ENCODE measurements at regions not wholly inside any gene's neighbourhood (a gene's known extent, or its start where the extent isn't known, plus 50 kb on each side); places are given as distances from the start of the nearest gene placed in this dataset.

DNA sequence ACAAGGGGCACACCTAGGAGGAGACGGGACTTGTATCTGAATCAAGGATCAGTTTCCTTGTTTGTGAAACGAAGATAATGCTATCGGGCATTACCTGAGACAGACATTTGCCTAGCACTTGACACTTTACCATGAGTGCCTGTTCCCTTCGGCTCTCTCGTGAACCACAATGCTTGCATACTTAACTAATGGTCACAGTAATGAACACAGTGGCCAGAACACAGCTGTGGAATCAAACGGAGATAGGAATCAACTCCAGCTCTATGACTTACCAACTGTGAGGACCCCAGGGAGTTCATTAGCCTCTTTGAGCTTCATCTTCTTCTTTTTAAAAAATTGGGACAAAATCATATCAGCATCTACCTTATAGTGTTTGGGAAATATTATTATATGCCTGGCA lies 207.8 kb downstream of the DRD1 start:
- DNase-seq = no peak

DNA sequence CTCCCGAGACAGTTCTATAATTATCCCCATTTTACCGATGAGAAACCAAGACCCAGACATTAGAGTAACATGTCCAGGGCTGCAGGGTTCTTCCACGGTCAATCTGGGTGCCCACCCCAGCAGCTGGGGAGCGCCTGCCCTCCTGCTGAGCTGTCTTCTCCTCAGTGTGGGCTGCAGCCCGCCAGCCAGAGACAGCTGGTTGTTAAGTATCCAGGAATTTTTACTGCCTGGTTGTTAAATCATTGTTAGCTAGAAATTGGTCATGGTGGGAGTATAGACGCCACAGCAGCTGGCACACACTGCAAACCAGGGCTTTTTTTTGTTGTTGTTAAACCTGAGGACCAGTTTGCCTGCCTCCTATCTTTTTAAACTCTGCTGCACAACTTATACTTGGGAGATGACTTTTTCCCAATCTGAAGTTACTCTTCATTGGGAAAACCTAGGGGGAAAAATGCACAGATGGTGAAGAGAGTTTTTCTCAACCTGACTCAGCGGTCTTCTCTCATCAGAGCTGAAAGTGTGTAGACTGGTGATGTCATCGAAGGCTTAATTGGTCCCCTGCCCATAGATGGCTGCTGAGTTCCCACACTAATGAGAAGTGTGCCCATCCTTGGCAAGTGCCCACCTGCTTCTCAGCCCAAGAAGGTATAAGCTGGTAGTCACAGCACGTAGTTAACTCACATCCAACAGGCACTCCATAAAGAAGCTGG lies 208.6 kb downstream of the DRD1 start:
- DNase-seq = no peak

DNA sequence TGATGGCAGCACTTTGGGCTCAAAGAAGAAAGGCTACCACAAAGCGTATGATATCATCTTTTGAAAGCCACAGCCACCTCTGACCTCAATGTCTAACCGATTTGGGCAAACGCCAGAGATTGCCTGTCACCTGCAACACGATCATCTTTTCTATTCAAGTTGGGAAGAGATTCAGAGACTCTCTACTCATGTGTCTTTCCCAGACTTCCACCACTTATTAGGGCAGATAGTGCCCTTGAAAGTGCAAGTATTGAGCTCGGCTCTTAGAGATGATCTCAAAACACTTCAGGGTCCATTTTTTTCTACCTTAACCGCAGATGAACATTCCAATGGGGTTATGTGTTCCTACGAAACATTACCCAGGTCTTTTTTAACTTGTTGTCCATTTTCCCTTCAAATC lies 213.7 kb downstream of the DRD1 start:
- no peak for DNase-seq

DNA sequence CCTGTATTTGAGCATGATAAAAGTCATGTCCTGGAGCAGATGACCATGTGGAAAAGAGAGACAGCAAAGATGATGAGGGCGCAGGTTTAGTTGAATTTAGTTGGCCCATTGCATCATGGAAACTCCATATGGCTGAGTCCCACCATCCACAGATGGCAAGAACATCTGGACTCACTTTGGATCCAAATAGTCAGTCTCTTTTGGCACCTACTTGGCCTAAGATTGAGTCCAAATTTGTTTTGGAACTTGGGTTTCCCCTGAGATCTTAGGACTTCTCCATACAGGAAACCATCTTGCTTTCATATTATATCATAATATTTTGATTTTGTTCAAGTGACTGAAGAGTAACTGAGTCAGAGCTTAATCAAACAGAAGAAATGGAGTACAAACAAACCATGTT lies 217.5 kb downstream of the DRD1 start:
- no peak for DNase-seq

DNA sequence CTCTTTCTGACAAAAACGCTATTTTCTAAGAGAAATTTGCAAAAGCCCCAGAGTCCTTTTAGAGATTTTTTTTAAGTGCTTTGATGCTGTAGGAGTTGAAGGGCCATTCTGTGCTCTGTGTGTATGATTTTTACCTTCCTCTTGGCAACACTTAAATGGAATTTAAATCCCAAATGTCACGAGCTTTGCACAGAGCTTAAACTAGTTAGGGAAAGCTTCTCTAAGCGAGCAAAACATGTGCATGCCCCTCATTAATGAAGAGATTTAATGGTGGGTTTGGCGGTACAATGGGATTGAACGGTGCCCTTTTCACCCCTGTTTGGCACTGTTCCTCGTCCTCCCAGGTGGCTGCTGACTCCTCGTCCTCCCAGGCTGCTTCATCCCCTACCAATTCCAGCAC lies 220.7 kb downstream of the DRD1 start:
- no peak for DNase-seq

DNA sequence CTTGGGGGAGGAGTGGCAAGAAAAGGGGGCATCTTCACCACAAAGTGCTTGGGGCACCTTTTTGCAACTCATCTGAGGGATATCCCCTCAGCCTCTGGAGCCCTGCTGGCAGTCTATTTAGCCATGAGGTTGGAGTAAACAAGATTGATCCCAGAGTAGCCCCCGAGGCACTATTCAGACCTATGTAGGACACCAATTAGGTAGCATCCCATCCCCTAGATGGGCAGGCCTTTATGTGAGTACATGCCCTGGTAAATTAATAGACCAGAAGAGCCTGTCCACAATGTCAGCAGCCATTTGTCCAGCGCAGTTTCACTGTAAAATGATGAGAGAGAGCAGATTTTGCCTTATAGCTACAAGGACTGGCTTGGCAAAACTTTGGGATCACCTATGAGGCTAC lies 221.4 kb downstream of the DRD1 start:
- DNase-seq = no peak

DNA sequence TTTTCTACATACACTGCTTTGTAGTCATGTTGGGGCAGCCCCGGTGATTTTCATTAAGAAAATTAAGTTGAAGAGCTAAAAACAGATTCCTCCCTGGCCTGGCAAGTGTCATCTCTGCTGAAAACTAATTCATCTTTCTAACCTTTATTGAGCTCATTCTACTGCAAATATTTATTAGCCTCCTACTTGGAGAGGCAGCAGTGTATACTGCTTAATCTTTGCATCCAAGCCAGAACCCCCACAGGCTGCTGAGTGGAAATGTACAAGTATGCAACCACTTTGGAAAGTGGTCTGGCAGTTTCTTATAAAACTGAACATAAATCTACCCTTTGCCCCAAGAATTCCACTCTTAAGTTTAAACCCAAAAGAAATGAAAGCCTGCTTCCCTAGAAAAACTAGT lies 223.4 kb downstream of the DRD1 start:
- no peak for DNase-seq

DNA sequence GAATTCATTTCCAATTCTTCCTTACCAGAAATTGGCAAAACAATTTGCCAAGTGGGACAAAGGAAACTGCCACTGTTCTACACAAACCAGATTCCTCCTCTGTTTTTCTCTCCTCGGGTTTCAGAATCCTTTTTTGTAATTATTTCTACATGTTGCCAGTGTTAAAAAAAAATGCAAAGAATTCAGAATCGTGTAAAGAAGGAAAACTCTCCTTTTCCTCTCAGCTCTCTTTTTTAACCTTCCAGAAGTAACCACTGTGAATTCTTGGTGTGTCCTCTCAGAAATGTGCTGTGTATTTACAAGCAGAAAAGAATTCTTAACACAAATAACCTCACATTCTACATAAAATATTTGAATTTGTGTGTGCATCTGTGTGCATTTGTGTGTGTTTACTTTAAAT lies 224.6 kb downstream of the DRD1 start:
- DNase-seq = no peak

DNA sequence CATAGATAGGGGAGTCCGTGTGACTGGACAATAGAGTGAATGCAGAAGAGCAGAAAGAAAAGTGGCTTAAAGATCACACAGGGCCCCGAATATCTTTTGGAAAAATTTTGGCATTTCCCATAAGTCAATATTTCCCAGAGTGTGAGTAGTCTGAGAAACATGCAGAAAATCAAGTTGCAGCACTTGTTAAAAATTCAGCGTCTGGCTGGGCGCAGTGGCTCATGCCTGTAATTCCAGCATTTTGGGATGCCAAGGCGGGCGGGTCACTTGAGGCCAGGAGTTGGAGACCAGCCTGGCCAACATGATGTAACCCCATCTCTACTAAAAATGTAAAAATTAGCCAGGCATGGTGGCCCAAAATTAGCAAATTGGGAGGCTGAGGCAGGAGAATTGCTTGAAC lies 227.0 kb downstream of the DRD1 start:
- DNase-seq = no peak

DNA sequence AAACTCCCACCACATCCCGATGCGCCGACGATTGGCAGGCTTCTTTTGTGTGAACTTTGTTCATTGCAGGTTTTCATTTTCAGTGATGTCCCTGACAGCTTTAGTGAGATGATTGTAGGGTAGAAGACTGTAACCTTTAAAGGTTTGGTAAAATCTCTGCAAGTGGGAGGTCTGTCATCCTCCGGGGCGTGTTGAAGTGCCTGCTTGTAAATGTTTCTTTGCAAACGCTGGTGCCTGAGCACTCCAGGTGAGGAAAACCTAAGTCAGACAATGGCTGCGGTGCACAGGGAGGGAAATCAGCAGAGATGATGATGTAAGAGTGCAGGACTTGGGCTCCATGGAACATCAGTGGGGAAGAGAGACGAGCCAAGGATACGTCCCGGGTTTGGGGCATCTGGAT lies 228.1 kb downstream of the DRD1 start:
- no peak for DNase-seq

DNA sequence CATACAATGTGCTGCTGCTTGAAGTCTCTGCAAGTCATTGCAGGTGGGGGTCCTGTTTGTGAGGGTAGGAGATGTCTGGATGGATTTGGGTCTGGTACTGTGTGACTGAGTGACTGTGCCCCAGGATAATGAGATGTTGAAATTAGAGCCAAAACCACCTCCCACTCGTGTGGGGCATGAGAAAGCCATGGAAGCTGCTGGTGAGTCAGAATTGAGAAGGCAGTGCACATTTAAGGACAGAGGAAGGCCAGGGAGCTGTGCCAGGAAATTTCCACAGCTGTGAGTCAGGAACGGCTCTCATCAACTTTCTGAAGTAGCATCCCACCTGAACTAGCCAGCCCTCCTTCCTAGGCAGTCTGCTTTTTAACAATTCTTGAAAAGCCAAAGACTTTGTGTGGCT lies 229.8 kb downstream of the DRD1 start:
- no peak for DNase-seq

DNA sequence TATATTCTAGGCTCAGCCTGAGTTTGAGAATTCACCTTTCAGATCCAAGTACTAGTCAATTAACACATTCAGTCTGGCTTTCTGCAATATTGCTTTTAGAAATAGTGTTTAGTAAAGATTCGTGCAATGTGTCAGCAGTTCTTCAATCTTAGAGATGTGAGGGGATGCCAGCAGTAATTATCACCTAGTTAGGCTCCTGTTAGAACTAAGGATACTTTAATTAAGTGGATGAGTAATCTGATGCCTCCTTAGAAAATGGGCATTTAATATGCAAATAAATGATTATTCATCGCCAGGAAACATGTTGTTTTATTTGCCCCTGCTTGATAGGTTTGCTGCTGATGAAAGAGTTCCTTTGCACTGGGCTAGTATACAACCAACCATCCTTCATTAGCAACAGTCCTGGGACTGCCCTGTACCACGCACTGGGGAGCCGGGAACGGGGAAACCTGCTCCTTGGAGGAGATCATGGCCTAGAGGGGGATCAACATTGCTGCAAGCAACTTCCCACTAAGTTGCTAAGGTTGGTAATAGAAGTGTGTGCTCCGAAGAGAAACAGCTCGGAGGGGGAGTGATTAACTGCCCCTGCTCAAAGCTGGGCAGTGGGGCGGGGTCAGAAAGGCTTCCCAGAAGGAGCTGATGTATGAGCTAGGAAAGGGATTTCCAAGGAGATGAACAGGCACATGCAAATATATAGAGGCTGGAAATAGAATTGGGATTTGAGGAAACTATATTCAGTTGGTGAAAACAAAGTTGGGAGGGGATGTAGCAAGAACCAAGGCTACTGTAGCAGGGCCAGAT lies 231.8 kb downstream of the DRD1 start:
- no peak for DNase-seq

DNA sequence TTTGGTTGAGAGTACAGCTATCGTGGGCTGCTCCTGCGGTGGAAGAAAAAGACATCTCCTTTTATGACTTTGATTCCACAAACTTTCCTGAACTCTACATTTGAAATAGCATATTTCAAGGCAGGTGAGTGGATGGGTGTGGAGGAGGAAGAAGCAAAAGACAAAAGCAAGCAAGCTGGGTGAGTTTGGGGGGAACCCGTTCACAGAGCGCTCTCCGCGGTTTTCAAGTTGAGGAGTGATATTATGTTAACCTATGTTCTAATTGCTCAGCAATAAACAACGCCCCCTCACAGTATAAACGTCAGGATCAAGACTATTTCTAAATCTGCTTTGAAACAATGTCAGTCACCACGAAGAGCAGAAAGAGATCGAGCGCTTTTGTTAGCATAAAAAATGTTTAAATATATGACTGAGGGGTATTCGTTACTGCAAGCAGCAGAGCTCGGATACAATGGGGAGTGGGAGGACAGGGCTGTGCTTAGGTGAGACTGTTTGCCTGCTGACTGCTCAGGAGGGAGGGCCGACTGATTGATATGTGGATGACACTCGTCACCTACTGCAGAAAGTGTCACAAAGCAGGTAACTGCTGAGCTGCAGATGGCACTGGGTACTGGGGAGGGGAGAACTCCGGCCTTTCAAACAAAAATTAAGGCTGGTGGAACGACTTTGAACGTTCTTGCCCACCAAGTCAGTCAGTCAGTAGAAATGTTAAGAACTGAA lies 236.5 kb downstream of the DRD1 start:
- DNase-seq = no peak

DNA sequence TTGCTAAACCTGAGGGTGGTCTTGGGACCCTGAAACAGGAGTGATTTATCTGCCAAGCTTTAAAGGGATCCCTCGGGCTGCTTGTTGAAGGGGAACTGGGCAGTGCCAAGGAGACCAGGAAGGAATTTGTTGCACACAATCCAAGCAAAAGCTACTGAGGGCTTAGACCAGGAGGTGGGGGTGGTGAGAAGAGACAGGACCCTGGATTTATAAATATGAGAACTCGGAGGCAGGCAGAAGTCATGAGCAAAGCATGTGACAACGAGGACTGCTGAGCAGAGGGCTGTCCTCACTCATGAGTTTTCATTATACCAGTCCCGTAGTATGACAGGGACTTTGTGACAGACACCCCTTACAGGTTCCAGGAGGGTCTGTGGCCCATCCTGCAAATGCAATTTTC lies 237.3 kb downstream of the DRD1 start:
- DNase-seq = no peak

DNA sequence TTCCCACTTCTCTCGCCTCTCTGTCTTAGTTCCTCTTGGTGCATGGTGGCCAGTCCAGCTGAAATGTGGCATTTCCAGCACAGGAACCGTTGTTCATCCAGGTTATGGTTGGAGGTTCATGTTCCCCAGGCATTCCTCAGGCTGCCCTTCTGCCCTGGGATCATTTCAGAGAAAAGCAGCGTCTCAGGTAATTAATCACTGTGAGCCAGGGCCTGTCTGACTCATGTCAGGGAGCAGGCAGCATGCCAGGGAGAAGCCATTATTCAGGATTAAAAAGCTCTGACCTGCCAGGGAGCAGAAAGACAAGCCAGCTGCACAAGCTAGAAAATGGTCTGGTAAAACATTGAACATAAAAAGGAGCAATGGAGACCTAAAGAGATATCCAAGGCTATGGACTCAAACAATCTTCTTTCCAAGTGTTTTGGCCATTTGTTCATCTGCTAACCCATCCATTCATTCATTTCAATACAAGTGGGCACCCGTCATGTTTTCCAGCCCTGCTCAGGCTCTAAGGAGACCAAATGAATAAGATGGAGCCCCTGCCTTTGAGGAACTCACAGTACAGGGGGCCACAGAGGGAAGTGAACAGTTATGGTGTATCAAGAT lies 241.4 kb downstream of the DRD1 start:
- no peak for DNase-seq

DNA sequence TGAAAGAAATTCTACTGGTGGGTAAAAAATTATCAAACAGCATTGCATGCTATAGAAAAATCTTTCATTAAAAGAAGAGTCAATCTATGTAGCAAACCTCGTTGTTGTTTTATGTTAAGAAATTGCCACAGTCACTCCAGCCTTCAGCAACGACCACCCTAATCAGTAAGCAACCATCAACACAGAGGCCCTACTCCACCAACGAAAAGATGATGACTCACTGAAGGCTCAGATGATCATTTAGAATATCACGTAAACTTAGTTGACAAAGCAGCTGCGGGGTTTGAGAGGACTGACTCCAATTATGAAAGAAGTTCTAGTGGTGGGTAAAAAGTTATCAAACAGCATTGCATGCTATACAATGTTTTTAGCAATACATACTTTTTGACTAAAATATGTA lies 242.6 kb downstream of the DRD1 start:
- DNase-seq = no peak

DNA sequence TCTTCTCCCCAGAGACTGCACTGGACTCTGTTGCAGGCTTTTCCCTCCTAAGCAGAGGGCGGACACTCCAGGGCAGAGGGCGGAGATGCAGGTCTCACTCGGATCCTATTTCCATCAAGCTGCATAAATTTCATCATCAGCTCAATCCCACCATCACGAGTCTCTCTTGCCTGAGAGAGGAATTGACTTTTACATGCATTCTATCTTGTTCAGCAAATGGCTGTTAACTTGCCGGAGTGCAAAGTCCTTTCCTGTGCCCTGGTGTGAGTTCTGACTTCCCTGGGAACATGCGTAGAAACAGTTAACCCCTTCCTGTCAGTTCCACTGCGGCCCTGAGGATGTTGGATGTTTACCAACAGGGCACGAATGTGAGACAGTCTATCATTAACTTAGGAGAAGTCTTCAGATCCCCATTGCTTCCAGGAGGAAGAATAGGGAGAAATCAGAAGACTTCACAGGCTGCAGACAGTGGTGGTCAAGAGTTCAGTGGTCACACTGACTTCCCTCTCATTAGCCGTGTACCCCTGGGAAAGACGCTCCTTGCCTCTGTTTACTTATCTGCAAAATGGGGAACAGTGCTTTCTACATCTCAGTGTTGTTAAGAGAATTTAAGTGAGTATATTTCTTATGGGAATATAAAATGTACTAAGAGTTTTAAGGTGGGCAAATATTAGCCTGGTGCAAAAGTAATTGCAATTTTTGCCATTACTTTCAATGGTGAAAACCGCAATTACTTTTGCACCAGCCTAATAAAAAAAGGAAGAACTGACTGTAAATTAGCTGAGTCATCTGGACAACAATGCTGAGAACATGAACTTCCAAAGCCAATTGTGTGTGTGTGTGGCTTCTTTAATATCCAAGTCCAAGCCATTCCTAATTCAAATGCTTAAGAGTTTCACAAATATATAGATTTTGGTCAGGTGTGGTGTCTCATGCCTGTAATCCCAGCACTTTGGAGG lies 248.0 kb downstream of the DRD1 start:
- DNase-seq = no peak

DNA sequence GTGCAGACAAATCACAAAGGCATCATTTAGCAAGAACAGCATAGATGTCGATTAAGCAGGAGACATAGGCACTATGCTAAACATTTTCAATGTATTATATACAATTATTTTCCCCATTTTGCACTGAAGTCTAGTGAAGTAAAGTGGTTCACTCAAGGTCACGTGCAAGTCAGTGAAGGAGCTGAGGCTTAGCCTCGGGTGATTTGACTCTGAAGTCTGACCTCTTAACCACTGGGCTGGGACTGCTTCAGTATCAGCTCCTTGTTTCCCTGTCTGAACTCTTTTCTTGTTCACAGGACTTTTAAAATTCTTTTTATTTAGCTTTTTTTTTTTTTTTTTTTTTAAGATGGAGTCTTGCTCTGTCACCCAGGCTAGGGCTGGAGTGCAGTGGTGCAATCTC lies 262.7 kb downstream of the DRD1 start:
- no peak for DNase-seq

DNA sequence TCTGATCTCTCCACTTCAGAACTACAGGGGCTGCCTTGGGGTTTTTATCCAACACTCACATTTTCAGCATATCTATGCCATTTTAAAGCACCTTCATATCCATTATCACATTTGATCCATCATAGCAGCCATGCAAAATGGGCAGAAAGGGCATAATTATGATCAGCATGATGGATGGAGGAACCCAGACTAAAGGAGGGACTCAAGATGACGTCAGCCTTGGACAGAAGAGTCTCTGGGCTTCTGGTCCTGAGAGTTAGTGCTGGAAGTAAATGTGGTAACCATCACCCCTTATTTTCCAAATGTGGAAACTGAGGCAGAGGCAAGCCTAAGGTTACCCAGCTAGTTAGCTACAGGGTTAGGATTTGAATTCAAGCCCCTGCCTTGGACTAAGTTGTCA lies 273.1 kb downstream of the DRD1 start:
- DNase-seq = no peak

DNA sequence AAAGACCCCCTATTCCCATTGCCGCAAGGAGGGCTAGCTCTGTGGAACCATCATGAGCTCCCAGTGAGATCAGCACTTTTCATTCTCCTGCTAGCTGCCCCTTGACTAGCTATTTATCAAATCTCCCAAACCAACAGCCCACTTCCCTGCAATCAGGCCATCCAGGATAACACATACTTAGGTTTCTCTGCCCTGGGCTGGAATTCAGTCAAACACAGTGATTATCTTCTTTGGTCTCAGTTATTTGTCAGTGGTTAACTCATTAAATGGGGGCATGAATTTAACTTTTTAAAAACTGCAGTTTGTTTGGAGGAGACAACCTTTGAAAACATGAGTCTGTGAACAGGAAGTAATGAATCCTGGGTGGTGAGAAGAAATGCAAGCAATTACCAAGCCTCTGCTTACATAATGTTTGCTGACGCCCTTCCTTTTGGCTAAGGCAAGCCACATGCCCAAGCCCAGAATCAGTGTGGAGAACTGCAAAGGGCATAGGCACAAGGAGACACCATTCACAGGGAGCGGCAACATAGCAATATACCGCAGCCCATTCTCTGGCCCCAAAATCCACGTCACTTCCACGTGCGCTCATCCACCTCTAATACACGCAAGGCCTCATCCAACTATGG lies 275.0 kb downstream of the DRD1 start:
- no peak for DNase-seq

DNA sequence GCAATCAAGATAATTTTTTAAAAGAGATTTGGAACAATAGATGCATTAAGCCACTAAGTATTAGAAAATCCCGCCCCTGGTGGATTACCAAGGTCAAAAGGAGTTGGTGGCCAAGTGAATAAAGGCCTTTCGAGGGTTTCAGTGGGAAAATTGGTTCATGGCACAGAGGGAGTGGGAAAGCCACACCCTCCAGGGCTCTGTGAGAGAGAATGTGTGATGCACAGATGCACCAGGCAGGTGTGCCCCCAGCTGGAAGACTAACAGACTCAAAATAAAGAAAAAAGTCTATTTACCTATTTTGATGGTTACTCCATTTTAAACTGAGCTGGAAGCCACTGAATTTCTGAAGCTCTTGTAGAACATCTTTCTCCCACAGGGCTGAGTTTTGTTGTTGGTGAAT lies 278.0 kb downstream of the DRD1 start:
- DNase-seq = no peak
